ENCODE measurements at regions not wholly inside any gene's neighbourhood (a gene's known extent, or its start where the extent isn't known, plus 50 kb on each side); places are given as distances from the start of the nearest gene placed in this dataset.

- DNase-seq (no peak), ATAC-seq (ENCODE audit: low read depth) (no peak)
- Histone ChIP-seq H4K20me1 (ENCODE audit: insufficient read depth, low read length) (no peaks in the 10 kb centered on the region), H4K8ac (ENCODE audit: low read depth in 2 of 2, low read length in 2 of 2) (no peak overlapping the region), H3K4me3 (ENCODE audit: insufficient read depth, low read depth, low read length) (no peak overlapping the region), H2BK20ac (ENCODE audit: low read depth, low read length) (no peak overlapping the region), H3K14ac (replicated peaks; ENCODE audit: low read depth, low read length) (no peak overlapping the region), H2AFZ (replicated peaks; ENCODE audit: low read length, poor library complexity) (no peak overlapping the region), H2BK15ac (ENCODE audit: low read depth, low read length) (no peak overlapping the region), H3K4me1 (ENCODE audit: control insufficient read depth, insufficient read depth, low read length) (no peaks in the 10 kb centered on the region), H4K91ac (ENCODE audit: insufficient read depth, low read depth, low read length) (no peak overlapping the region), H2AK5ac (ENCODE audit: low read depth, low read length) (no peak overlapping the region), H3K27ac (ENCODE audit: insufficient read depth, low read length) (no peak overlapping the region), H2AK9ac (replicated peaks; ENCODE audit: low read depth, low read length, poor library complexity) (no peak overlapping the region), H3K36me3 (ENCODE audit: control insufficient read depth, insufficient read depth, low read length) (no peaks in the 10 kb centered on the region), H3K9ac (ENCODE audit: low read depth, low read length) (no peak overlapping the region), H2BK120ac (ENCODE audit: low read depth, low read length) (no peak overlapping the region), H4K5ac (ENCODE audit: low read depth, low read length) (no peak overlapping the region), H3K23ac (ENCODE audit: low read depth, low read length) (no peak overlapping the region), H3K79me1 (ENCODE audit: low read depth in 1 of 2, low read length in 2 of 2) (no peaks in the 10 kb centered on the region), H3K4ac (ENCODE audit: low read depth, low read length) (no peak overlapping the region), H3K56ac (ENCODE audit: extremely low read depth, insufficient read depth, low read length) (no peak overlapping the region), H3K9me1 (ENCODE audit: insufficient read depth, low read length) (no peaks in the 10 kb centered on the region), H3K9me3 (ENCODE audit: control insufficient read depth, insufficient read depth, low read length) (peaks cover 58% of the 10 kb centered on the region), H3K27me3 (ENCODE audit: control insufficient read depth, insufficient read depth, low read length) (no peaks in the 10 kb centered on the region), H3K18ac (ENCODE audit: low read depth, low read length) (no peak overlapping the region), H3K4me2 (ENCODE audit: low read depth, low read length) (no peak overlapping the region), H2BK5ac (ENCODE audit: low read depth, low read length, poor library complexity, severe bottlenecking) (no peak overlapping the region)
- 30% methylated on average over 2 of the region's 8 CpGs; no CpG with 5 or more reads in 1 of the 2 experiments for WGBS, 2 experiments (ENCODE audit: extremely low coverage in 2 of 2, insufficient read length in 1 of 2)
- dilution Hi-C loops (cut with HindIII; ENCODE audit: low sequenced_read_pairs, unreplicated experiment) (no loop called here), in situ Hi-C loops (cut with MboI; ENCODE audit: low sequenced_read_pairs) (no loop called here), intact Hi-C loops (cut with micrococcal nuclease) (no loop called here)
- no TSS peak for BruUV-seq (replicated peaks)
- POLR2A ChIA-PET (ENCODE audit: unreplicated experiment), result no interaction called here
- TF ChIP-seq NFE2L2 (IDR thresholded peaks at IDR 0.05; ENCODE audit: low read depth, low read length) (no peak), CEBPB (IDR thresholded peaks at IDR 0.05; ENCODE audit: low read depth, low read length) (no peak), BHLHE40 (IDR thresholded peaks at IDR 0.05; ENCODE audit: low read depth, low read length) (no peak), SMC3 (IDR thresholded peaks at IDR 0.05; ENCODE audit: low read depth, low read length) (no peak), MAFK (IDR thresholded peaks at IDR 0.05; ENCODE audit: low read depth, low read length) (no peak), MXI1 (IDR thresholded peaks at IDR 0.05; ENCODE audit: borderline replicate concordance, low read depth, low read length) (no peak), RFX5 (IDR thresholded peaks at IDR 0.05; ENCODE audit: low read depth, low read length) (no peak), MAZ (IDR thresholded peaks at IDR 0.05; ENCODE audit: borderline replicate concordance, low read depth, low read length) (no peak), USF2 (IDR thresholded peaks at IDR 0.05; ENCODE audit: low read depth, low read length) (no peak), RAD21 (IDR thresholded peaks at IDR 0.05; ENCODE audit: low read length) (no peak), FOS (IDR thresholded peaks at IDR 0.05; ENCODE audit: low read depth, low read length) (no peak), CTCF (conservative IDR thresholded peaks at IDR 0.05; ENCODE audit: low read depth, low read length) (no peak)
- CTCF ChIA-PET, result no interaction called here
Measured at GRCh38 chr22:48301908-48302307, 1525.8 kb downstream of the BRD1 start.

All from IMR-90 (cell line).